Esophagus squamous epithelium (tissue), 4 donors: ENCODE measurements at regions not wholly inside any gene's neighbourhood (a gene's known extent, or its start where the extent isn't known, plus 50 kb on each side); places are given as distances from the start of the nearest gene placed in this dataset.

ENCODE experiments used
- CTCF ChIP-seq, 6 experiments: fragments of 450-650 bp in 4 of 6; fragments of 200-600 bp in 2 of 6; sonication (generic) in 2 of 6; IDR thresholded peaks; one replicate each; pipeline ENCODE4 v1.5.1; 2016 to 2019; ENCODE audit warnings: antibody characterized with exemption in 6 of 6, mild to moderate bottlenecking in 4 of 6, moderate library complexity in 4 of 6
- POLR2A ChIP-seq, 4 donors: fragments of 450-650 bp; IDR thresholded peaks; one replicate each; pipeline ENCODE4 v1.6.1; 2017; ENCODE audit warnings: antibody characterized with exemption in 4 of 4, mild to moderate bottlenecking in 4 of 4, moderate library complexity in 3 of 4

- TF ChIP-seq CTCF (IDR thresholded peaks at IDR 0.05), result no peak
- no peak for TF ChIP-seq POLR2A (IDR thresholded peaks at IDR 0.05)
Measured at GRCh38 chr1:17930635-17931034, 175.5 kb downstream of the ACTL8 start.
